GM12878 (cell line): ENCODE measurements at regions not wholly inside any gene's neighbourhood (a gene's known extent, or its start where the extent isn't known, plus 50 kb on each side); places are given as distances from the start of the nearest gene placed in this dataset.

Experiments
- ATAC-seq: fragments of 200-7000 bp; cut with Tn5 transposase; 3 replicates; pipeline ENCODE4 v1.9.1; 2020; ENCODE audit warnings: mild to moderate bottlenecking, moderate library complexity
- BruUV-seq: library from RNA; stranded (reverse); fragments of 400-500 nt; replicated peaks from 2 replicates; lab custom pipeline; 2021; lab: Mats Ljungman, UMichigan
- CTCF ChIA-PET: fragments of 300-600 bp; sonication (Branson Sonifier 250); formaldehyde crosslinking; extraction: SDS; loops from one replicate; lab custom pipeline; 2021; ENCODE audit warnings: inconsistent platforms; lab: Yijun Ruan, JAX
- POLR2A ChIA-PET: fragments of 350-600 bp; formaldehyde crosslinking; extraction: SDS; loops from one replicate; lab custom pipeline; 2021; ENCODE audit warnings: inconsistent platforms; lab: Charles Lee
- RAD21 ChIA-PET: fragments of 300-600 bp; sonication (Branson Sonifier 250); formaldehyde crosslinking; loops from one replicate; lab custom pipeline; 2023; ENCODE audit warnings: antibody characterized with exemption; ENCODE audit not compliant: unreplicated experiment; lab: Charles Lee
- SMC1A ChIA-PET: fragments of 300-600 bp; sonication (Branson Sonifier 250); formaldehyde crosslinking; loops from one replicate; lab custom pipeline; 2023; ENCODE audit not compliant: unreplicated experiment, uncharacterized antibody; lab: Charles Lee
- DNase-seq: peaks from one replicate; pipeline ENCODE4 v3.0.0-alpha.2; 2011; ENCODE audit warnings: low read depth, low spot score
- FAIRE-seq: peaks from 3 replicates; lab custom pipeline; 2011; peaks lifted over from hg19 to GRCh38; lab: Jason Lieb, UNC
- H2AFZ ChIP-seq: 2 replicates; pipeline ENCODE4 v1.6.0; 2011; ENCODE audit warnings: low read depth, low read length, control low read depth; ENCODE audit not compliant: control insufficient read depth
- H3K27ac ChIP-seq: 2 replicates; pipeline ENCODE4 v1.5.1; 2011; ENCODE audit warnings: control low read depth; ENCODE audit not compliant: control insufficient read depth, insufficient read depth
- H3K27me3 ChIP-seq, 2 experiments: replicated peaks in 1 of 2; 2 replicates each; pipeline versions ENCODE4 v1.6.0 to v1.6.1; 2011; ENCODE audit warnings: low read length in 1 of 2; ENCODE audit not compliant: control insufficient read depth in 2 of 2, insufficient read depth in 2 of 2
- H3K36me3 ChIP-seq, 2 experiments: 2 replicates each; pipeline ENCODE4 v1.5.1; 2011; ENCODE audit warnings: low read length in 1 of 2; ENCODE audit not compliant: control insufficient read depth in 2 of 2, insufficient read depth in 2 of 2
- H3K4me1 ChIP-seq: 2 replicates; pipeline ENCODE4 v1.6.1; 2011; ENCODE audit warnings: mild to moderate bottlenecking, low read length, moderate library complexity, mixed read lengths; ENCODE audit not compliant: control insufficient read depth, insufficient read depth
- H3K4me2 ChIP-seq: 2 replicates; pipeline ENCODE4 v1.6.0; 2011; ENCODE audit warnings: control low read depth; ENCODE audit not compliant: control insufficient read depth, insufficient read depth
- H3K4me3 ChIP-seq: fragments of 200-600 bp; sonication (generic); 2 replicates; pipeline ENCODE4 v1.5.1; 2016
- H3K79me2 ChIP-seq: 2 replicates; pipeline ENCODE4 v1.6.0; 2011; ENCODE audit warnings: low read length; ENCODE audit not compliant: control insufficient read depth, insufficient read depth
- H3K9ac ChIP-seq: 2 replicates; pipeline ENCODE4 v1.8.0; 2011; ENCODE audit warnings: low read length, control low read depth, mixed read lengths; ENCODE audit not compliant: control insufficient read depth, insufficient read depth
- H3K9me3 ChIP-seq: replicated peaks from 3 replicates; pipeline ENCODE4 v1.5.1; 2011; ENCODE audit warnings: mild to moderate bottlenecking, low read length; ENCODE audit not compliant: control insufficient read depth, insufficient read depth
- H4K20me1 ChIP-seq: 2 replicates; pipeline ENCODE4 v1.6.0; 2011; ENCODE audit not compliant: control insufficient read depth, insufficient read depth
- NR2F1 ChIP-seq: fragments of 450-650 bp; conservative IDR thresholded peaks from 2 replicates; pipeline ENCODE4 v1.6.1; 2017; ENCODE audit warnings: mild to moderate bottlenecking
- POLR2AphosphoS5 ChIP-seq: IDR thresholded peaks from 2 replicates; pipeline ENCODE4 v1.6.1; 2011; ENCODE audit warnings: mild to moderate bottlenecking, low read length, inconsistent platforms
- RAD51 ChIP-seq: fragments of 450-650 bp; IDR thresholded peaks from 2 replicates; pipeline ENCODE4 v1.6.1; 2016; ENCODE audit warnings: moderate library complexity, mild to moderate bottlenecking, inconsistent platforms
- WGBS: methylation state at CpG from one replicate; pipeline ENCODE4 v1.1.6; 2016; ENCODE audit warnings: low lambda C conversion rate; ENCODE audit not compliant: insufficient replicate concordance, insufficient coverage; ENCODE audit errors: missing lambda C conversion rate; 5-methylcytosine and 5-hydroxymethylcytosine counted together
- in situ Hi-C: fragments of 300-500 bp; cut with MboI; formaldehyde crosslinking; loops from 9 replicates; pipeline ENCODE4 v1.14.3; 2018; ENCODE audit warnings: mixed read lengths
- intact Hi-C: fragments of 100-400 bp; cut with micrococcal nuclease; formaldehyde crosslinking; loops from one replicate; pipeline ENCODE4 v1.14.2; 2022; ENCODE audit not compliant: unreplicated experiment

GRCh38 chr17:77327566-77328464 lies 187.0 kb downstream of the SEC14L1 start:
- no peak overlapping the region for H2AFZ ChIP-seq
- no peak for FAIRE-seq
- H3K4me1 ChIP-seq, result peaks cover 56% of the 10 kb centered on the region
- RAD21 ChIA-PET, result interaction anchor here (1.1 kb wide), 1 partner anchor 101 kb away, joined by 4 read pairs; no protein-coding TSS in a partner anchor
- peaks cover 70% of the 10 kb centered on the region for H3K79me2 ChIP-seq
- H3K9ac ChIP-seq, result no peak overlapping the region
- intact Hi-C loops (loop anchor here (10.0 kb wide), 1 partner anchor 627 kb away; the partner anchor contains the start of gene TNRC6C), in situ Hi-C loops (loop anchor here (5.0 to 25.0 kb wide), 2 partner anchors 109 to 164 kb away; no protein-coding TSS in a partner anchor)
- no peak for DNase-seq
- TF ChIP-seq NR2F1 (no peak), RAD51 (no peak), POLR2AphosphoS5 (no peak)
- POLR2A ChIA-PET, result interaction anchor here (0.6 kb wide), 1 partner anchor 23 kb away, joined by 3 read pairs; no protein-coding TSS in a partner anchor
- no peak for ATAC-seq
- no peaks in the 10 kb centered on the region for H4K20me1 ChIP-seq
- H3K36me3 ChIP-seq, result peaks cover 0 to 2% of the 10 kb centered on the region in 2 experiments; a peak in 2 of 4 replicates
- H3K27me3 ChIP-seq, result no peaks in the 10 kb centered on the region
- SMC1A ChIA-PET, result interaction anchor here (1.1 to 1.3 kb wide), 2 partner anchors 73 to 686 kb away, joined by 3 read pairs; no protein-coding TSS in a partner anchor
- no peak overlapping the region for H3K27ac ChIP-seq
- WGBS, result 87% methylated on average over 29 of the region's 29 CpGs
- no peak overlapping the region for H3K4me2 ChIP-seq
- CTCF ChIA-PET, result interaction anchor here (0.6 to 1.3 kb wide), 2 partner anchors 72 to 159 kb away, joined by 3 read pairs; no protein-coding TSS in a partner anchor
- no peak overlapping the region for H3K4me3 ChIP-seq
- BruUV-seq, result no TSS peak
- no peaks in the 10 kb centered on the region for H3K9me3 ChIP-seq
